Suppressor macrophage treated with lipopolysaccharide for 4 hours (primary cell): ENCODE measurements at regions not wholly inside any gene's neighbourhood (a gene's known extent, or its start where the extent isn't known, plus 50 kb on each side); places are given as distances from the start of the nearest gene placed in this dataset.
"Not testable (repeated sequence)": the region's sequence is repeated elsewhere in the genome, so short reads cannot be mapped to it uniquely, and the experiment has no call there.

ENCODE experiments used
- DNase-seq: peaks from one replicate; pipeline ENCODE4 v3.0.0-alpha.2; 2020

GRCh38 chr1:14421295-14421976 is 177.0 kb upstream of the KAZN start:
- no peak for DNase-seq

DNA sequence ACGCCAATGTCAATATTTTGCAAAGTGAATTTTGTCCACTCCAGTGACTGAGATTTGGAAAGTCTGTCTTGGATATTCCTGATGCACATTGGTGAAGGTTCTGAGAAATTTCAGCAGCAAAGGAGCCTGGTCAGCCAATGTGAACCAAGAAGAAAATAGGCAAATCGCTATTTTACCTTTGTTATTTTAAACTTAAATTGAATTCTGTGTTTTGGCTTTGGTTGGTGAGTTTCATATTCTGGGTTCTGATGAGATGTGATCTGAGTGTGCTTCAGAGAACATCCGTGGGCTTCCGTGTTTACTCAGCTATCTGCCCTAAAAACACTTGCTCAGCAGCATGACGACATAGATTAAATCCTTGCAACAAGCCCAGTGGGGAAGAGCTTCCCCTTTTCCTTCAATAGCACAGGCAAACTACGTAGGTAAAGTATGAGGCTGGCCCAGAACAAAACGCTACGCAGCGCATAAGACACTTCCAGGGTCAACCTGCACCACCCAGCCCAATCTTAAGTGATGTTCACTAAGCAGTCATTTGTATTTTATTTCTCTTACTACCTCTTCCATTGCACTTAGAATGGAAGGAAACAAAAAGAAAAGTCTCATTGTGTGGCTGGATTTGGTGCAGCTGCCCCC is 176.4 kb upstream of the KAZN start:
- DNase-seq = peak; percentile 23

DNA sequence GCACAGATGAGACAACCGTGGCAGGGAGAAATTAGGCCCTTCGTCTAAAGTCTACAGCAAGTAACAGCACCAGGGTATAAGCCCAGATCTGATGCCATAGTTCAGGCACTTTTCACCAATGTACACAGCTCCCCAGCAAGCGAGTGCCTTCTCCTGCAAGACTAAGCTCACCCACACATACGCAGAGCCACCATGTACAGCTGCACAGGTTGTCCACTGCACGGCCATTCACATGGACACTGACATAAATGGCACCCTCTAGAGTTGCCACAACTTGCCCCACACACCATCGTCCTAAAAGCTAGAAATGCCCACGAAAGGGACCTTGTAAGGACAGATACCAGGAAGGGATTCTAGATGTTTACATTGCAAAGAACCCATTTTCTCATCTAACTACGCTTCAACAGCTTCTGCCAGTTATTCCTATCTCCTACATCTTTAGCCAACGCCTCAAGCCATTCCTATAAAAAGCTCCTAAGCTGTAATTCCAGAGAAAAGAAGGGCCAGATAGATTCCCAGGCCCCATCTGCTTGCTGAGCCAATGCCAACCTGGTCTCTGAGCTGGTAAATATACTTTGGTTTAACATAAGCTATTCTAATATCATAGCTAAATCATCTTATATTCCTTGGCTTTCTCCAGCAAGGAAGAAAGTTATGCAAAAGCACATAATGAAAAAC is 174.0 kb upstream of the KAZN start:
- no peak for DNase-seq

DNA sequence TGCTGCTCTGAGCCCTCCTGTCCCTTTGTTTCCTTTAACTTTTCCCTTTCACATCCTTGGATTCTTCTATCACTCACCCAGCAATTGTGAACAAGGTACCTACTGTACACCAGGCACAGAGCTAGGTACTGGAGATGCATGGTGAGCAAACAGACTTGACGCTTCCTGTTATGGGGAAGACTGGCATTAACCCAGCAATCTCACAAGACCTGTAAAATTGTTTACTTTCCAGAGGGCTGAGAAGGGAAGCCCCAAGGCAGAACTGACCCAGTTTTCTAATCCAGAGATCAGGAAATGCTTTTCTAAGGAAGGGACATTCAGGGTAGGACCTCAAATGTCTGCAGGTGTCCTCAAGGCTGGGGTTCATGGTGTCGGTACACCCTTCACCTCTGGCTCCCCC is 171.6 kb upstream of the KAZN start:
- DNase-seq = no peak

GRCh38 chr1:14429577-14429976 is 168.9 kb upstream of the KAZN start:
- no peak for DNase-seq

GRCh38 chr1:14432728-14433127 is 165.8 kb upstream of the KAZN start:
- DNase-seq = not testable (repeated sequence)

GRCh38 chr1:14435368-14436023 is 163.0 kb upstream of the KAZN start:
- DNase-seq = no peak

DNA sequence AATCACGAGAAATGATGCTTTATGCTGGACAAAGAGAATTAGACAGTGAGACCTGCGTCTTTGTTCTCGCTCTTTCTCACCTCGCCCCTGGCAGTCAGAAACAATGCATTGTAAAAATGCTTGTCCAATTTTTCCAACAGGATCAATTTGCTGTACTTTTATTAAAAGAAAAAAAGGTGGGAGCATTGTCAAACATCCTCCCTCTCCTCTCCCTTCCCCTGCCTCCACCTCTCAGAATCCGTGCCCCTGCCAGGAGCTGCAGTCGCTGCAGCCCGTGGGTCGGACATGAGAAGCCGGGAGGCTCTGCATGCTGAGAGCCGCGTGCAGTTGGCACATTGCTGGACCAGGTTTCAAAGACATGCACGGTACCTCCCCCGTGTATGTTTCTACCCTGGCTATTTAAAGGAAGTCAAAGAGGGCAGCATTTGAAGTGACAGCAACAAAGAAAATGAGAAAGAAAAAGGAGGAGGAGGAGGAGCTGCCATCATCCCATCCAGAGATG is 161.0 kb upstream of the KAZN start:
- no peak for DNase-seq

DNA sequence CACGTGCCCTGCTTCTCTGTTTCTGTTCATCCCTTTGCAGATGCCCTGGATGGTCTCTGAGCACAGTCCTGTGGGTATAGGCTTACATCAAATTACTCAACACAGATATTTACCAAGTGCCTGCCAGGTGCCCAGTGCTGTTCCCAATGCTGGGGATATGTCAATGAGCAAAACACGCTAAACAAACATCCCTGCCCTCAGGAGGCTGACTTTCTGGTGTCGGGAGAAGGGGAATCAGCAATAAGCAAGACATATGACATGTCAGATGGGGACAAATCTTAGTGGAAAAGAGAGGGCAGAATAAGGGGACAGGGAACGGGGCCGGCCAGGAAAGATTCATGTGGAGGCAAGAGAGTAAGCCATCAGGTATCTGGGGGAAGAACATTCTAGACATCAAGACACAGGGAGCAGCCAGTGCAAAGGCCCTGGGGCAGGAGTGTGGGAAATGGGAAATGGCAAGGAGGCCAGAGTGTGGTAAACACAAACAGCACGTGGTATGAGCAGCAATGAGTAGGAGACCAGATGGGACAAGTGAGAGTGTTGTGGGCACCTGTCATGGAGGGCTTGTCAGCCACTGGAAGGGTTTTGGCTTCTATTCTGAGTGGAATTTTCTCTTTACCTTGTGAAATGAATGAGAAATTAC is 160.2 kb upstream of the KAZN start:
- no peak for DNase-seq

DNA sequence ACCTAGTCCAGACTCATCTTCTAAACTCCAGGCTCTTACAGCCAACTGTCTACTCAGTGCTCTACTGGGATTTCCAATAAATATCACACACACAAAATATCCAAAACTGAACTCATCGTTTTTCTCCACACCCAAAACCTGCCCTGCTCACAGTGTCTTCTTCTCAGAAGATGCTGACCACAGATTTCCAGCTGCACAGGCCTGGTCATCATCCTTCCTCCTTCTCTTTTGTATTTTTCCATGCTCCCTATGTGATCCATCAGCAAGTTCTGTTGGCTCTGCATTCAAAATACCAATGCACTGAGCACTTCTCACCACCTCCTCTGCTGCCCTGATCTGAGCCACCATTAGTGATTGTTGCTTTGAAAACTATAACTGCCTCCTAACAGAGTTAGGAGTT is 159.5 kb upstream of the KAZN start:
- no peak for DNase-seq

DNA sequence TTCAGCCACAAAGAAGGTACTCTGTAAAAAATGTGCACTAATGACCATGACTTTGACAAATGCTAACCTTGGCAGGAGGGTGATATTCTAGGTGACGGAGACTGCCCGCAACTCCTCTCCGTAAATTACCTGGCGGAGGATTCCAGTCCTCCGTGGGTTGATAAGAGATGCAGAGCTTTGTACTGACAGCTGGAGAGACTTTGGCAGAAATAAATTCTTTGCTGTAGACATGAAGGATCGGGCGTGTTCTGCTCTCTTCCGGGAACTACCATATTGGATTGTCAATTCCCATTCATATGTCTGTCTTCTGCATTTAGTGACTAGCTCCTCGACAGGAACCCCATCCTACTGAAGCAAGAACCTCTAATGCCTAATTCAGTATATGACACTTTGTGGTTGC is 158.3 kb upstream of the KAZN start:
- DNase-seq = no peak

GRCh38 chr1:14440731-14441130 is 157.8 kb upstream of the KAZN start:
- no peak for DNase-seq

DNA sequence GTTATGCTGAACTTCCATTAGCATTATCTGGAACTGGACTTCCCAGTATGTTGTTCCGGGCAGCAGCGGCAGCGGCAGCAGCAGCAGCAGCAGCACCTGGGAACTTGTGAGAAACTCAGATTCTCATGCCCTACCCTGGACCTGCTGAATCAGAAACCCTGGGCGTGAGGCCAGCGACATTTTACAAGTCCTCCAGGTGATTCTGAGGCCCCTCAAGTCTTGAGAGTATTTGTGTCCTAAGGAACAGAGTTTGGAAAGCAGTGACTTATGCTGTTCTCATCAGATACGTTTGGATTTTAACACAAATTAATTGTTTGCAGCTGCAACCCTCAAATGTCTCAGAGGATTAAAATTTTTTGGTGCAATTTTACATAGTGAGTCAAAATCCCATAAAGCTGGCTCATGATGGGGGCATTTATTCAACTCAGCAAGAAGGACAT is 157.2 kb upstream of the KAZN start:
- DNase-seq = no peak

DNA sequence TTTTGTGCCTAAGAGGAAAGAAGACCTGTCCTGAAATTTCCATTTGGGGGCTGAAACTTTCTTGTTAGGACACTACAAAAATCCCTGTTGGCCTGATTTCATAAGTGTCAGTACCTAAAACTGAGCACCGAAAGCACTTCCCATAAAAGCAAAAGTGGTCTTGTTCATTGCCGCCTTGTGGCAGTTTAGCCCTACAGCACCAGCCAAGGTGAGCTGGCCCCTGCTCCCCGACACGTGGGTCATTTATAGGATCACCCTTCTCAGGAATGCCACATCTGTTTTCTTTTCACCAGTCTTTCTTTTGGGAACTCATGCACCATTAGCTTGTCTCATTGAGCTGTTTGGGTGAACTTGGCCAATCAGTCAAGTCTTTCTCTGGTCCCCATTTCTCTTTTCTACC is 155.8 kb upstream of the KAZN start:
- no peak for DNase-seq

DNA sequence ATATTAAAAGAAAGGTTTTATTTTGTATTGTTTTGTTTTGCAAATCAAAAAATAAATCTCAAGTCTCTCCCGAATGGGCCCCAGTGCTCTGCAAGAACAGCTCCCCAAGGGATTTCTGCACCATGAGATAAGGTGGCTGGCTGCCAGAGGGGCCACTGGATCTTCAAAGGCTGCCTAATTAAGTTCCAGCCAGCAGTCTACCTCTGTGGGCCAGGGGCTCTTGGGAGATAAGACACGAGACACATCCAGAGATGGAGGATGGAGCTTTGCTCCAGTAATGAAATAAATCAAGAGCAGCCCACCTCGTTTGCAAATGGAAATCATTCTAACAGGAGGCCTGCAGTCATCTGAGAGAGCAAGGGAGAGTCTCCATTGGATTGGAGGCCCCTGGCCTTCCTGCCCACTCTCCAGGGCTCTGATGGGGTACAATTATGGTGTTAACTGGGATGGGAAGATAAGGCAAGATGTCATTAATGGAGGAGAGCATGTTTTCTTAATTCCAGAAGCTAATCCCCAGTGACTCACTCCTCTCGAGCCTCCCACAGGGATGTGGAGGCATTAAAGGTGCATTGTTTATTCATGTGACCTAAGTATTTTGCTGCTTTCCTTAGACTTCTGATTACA is 155.2 kb upstream of the KAZN start:
- no peak for DNase-seq

- DNase-seq = no peak
Observed at GRCh38 chr1:14451217-14451616, 147.3 kb upstream of the KAZN start.

- no peak for DNase-seq
Observed at GRCh38 chr1:14452551-14452950, 145.9 kb upstream of the KAZN start.

- DNase-seq = no peak
Observed at GRCh38 chr1:14460173-14460572, 138.3 kb upstream of the KAZN start.

DNA sequence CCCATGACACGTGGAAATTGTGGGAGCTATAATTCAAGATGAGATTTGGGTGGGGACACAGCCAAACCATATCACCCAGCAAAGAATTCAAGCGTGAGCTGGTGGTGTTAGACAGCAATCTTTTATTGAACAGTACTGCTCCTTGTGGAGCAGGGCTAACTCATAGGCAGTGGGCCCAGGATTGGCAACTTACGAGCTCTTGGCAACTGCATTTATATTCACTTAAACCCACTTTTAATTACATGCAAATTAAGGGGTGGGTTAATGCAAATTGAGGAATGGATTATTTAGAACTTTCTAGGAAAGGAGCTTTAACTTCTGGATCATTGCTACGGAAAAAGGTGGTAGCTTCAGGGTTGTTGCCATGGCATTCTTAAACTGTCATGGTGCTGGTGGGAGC is 135.6 kb upstream of the KAZN start:
- DNase-seq = no peak

- no peak for DNase-seq
Observed at GRCh38 chr1:14466006-14466405, 132.5 kb upstream of the KAZN start.

DNA sequence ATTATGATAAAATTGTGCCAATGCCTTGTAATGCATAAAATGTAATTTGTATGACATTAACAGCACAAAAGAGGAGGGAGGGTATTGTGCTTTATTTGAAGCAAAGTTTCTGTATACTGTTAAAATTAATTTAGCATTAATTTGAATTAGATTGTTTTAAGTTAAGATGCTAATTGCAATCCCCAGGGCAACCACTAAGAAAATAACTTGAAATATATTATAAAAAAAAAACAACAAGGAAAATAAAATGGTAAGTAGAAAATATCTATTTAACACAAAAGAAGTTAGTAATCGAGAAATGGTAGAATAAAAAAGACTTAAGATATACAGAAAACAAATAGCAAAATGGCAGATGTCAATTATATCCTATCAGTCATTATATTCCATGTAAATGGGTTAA is 131.4 kb upstream of the KAZN start:
- DNase-seq = no peak

- DNase-seq = no peak
Observed at GRCh38 chr1:14468751-14469150, 129.7 kb upstream of the KAZN start.

- DNase-seq = no peak
Observed at GRCh38 chr1:14470802-14471201, 127.7 kb upstream of the KAZN start.
